H1 (cell line): ENCODE measurements at regions not wholly inside any gene's neighbourhood (a gene's known extent, or its start where the extent isn't known, plus 50 kb on each side); places are given as distances from the start of the nearest gene placed in this dataset.

Experiments used
- CTCF ChIA-PET: fragments of 300-600 bp; sonication (Branson Sonifier 250); formaldehyde crosslinking; loops from one replicate; lab custom pipeline; 2021; ENCODE audit not compliant: partially characterized antibody; lab: Charles Lee
- POLR2A ChIA-PET: fragments of 300-600 bp; sonication (Branson Sonifier 250); formaldehyde crosslinking; loops from one replicate; lab custom pipeline; 2021; ENCODE audit warnings: inconsistent platforms; ENCODE audit not compliant: partially characterized antibody; lab: Charles Lee
- DNase-seq, 2 experiments: peaks; one replicate each; pipeline versions ENCODE4 v3.0.0 to v3.0.0-alpha.2; 2010 to 2022; ENCODE audit warnings: low spot score in 2 of 2, low read depth in 1 of 2, mixed read lengths in 1 of 2
- FAIRE-seq: peaks from 2 replicates; lab custom pipeline; 2011; peaks lifted over from hg19 to GRCh38; lab: Jason Lieb, UNC
- H2AFZ ChIP-seq: 2 replicates; pipeline ENCODE4 v1.8.1; 2012; ENCODE audit warnings: low read length, inconsistent platforms
- H2AK5ac ChIP-seq: 2 replicates; pipeline ENCODE4 v1.6.1; 2013; ENCODE audit warnings: low read depth, low read length
- H2BK120ac ChIP-seq: replicated peaks from 2 replicates; pipeline ENCODE3; 2013; ENCODE audit warnings: low read depth, low read length, inconsistent platforms
- H2BK12ac ChIP-seq: 2 replicates; pipeline ENCODE4 v1.6.1; 2013; ENCODE audit warnings: low read depth, low read length
- H2BK15ac ChIP-seq: 2 replicates; pipeline ENCODE4 v1.6.1; 2013; ENCODE audit warnings: low read length
- H2BK20ac ChIP-seq: 2 replicates; pipeline ENCODE4 v1.6.1; 2013; ENCODE audit warnings: low read length
- H2BK5ac ChIP-seq: 2 replicates; pipeline ENCODE4 v1.6.1; 2013; ENCODE audit warnings: low read depth, low read length
- H3K14ac ChIP-seq: 2 replicates; pipeline ENCODE4 v1.6.1; 2013; ENCODE audit warnings: inconsistent platforms; ENCODE audit not compliant: insufficient read length
- H3K18ac ChIP-seq: 2 replicates; pipeline ENCODE4 v1.6.1; 2013; ENCODE audit warnings: low read length; ENCODE audit errors: extremely low read depth
- H3K23ac ChIP-seq: 2 replicates; pipeline ENCODE4 v1.6.1; 2013; ENCODE audit warnings: inconsistent platforms; ENCODE audit not compliant: insufficient read length
- H3K23me2 ChIP-seq: 2 replicates; pipeline ENCODE4 v1.6.1; 2013; ENCODE audit warnings: low read depth, low read length
- H3K27ac ChIP-seq: 2 replicates; pipeline ENCODE4 v1.6.1; 2011; ENCODE audit warnings: low read depth, low read length, inconsistent platforms
- H3K27me3 ChIP-seq, 4 experiments: replicated peaks in 1 of 4; 1 replicate in 1 of 4; 2 replicates in 3 of 4; pipeline versions ENCODE4 v1.6.1 to v1.8.1; 2011 to 2013; ENCODE audit warnings: low read length in 3 of 4, mild to moderate bottlenecking in 3 of 4, inconsistent platforms in 2 of 4, mixed read lengths in 2 of 4, moderate library complexity in 1 of 4; ENCODE audit not compliant: control insufficient read depth in 3 of 4, insufficient read depth in 3 of 4; ENCODE audit errors: extremely low read depth in 1 of 4
- H3K36me3 ChIP-seq, 4 experiments: 2 replicates each; pipeline versions ENCODE4 v1.6.1 to v1.8.1; 2011 to 2013; ENCODE audit warnings: mild to moderate bottlenecking in 4 of 4, low read length in 3 of 4, moderate library complexity in 2 of 4, control low read depth in 1 of 4, inconsistent platforms in 1 of 4; ENCODE audit not compliant: insufficient read depth in 4 of 4, control insufficient read depth in 2 of 4
- H3K4ac ChIP-seq: replicated peaks from 2 replicates; pipeline ENCODE3; 2013; ENCODE audit warnings: low read length, low read depth, mixed read lengths, inconsistent platforms; ENCODE audit not compliant: insufficient read length
- H3K4me1 ChIP-seq, 4 experiments: replicated peaks in 1 of 4; 1 replicate in 1 of 4; 2 replicates in 3 of 4; pipeline versions ENCODE4 v1.6.1 to v1.8.1; 2011 to 2013; ENCODE audit warnings: low read length in 3 of 4, inconsistent platforms in 2 of 4, mixed read lengths in 1 of 4; ENCODE audit not compliant: insufficient read depth in 4 of 4, control insufficient read depth in 3 of 4
- H3K4me2 ChIP-seq, 2 experiments: 2 replicates each; pipeline versions ENCODE4 v1.6.1 to v1.8.1; 2011 to 2013; ENCODE audit warnings: low read depth in 2 of 2, low read length in 2 of 2, control low read depth in 1 of 2, inconsistent platforms in 1 of 2, mild to moderate bottlenecking in 1 of 2; ENCODE audit not compliant: insufficient read depth in 1 of 2
- H3K4me3 ChIP-seq, 4 experiments: fragments of 200-600, 300-600 bp in 1 of 4; sonication (generic), shearing (Covaris generic), sonication (Bioruptor Twin) in 1 of 4; 2 replicates each; pipeline versions ENCODE4 v1.5.1 to v1.8.1; 2011 to 2016; ENCODE audit warnings: low read length in 4 of 4, low read depth in 3 of 4, control low read depth in 2 of 4, inconsistent platforms in 2 of 4, mild to moderate bottlenecking in 2 of 4, mixed read lengths in 1 of 4, moderate library complexity in 1 of 4; ENCODE audit not compliant: insufficient read depth in 2 of 4; ENCODE audit errors: extremely low read depth in 1 of 4
- H3K56ac ChIP-seq: replicated peaks from 2 replicates; pipeline ENCODE3; 2013; ENCODE audit warnings: low read depth, mild to moderate bottlenecking, mixed read lengths, low read length, inconsistent platforms; ENCODE audit not compliant: insufficient read length
- H3K79me1 ChIP-seq: 2 replicates; pipeline ENCODE4 v1.6.1; 2013; ENCODE audit warnings: low read depth, low read length, control low read depth
- H3K79me2 ChIP-seq, 2 experiments: 2 replicates each; pipeline versions ENCODE4 v1.6.1 to v1.8.1; 2012 to 2013; ENCODE audit warnings: low read length in 2 of 2, mild to moderate bottlenecking in 2 of 2, inconsistent platforms in 1 of 2; ENCODE audit not compliant: insufficient read depth in 2 of 2, control insufficient read depth in 1 of 2
- H3K9ac ChIP-seq, 4 experiments: replicated peaks in 1 of 4; 1 replicate in 1 of 4; 2 replicates in 3 of 4; pipeline versions ENCODE4 v1.6.1 to v1.8.1; 2011 to 2013; ENCODE audit warnings: low read depth in 3 of 4, low read length in 3 of 4, control low read depth in 2 of 4, mild to moderate bottlenecking in 2 of 4, moderate library complexity in 2 of 4, inconsistent platforms in 1 of 4; ENCODE audit errors: extremely low read depth in 1 of 4
- H3K9me3 ChIP-seq, 2 experiments: 2 replicates each; pipeline versions ENCODE4 v1.6.1 to v1.8.1; 2012 to 2013; ENCODE audit warnings: mild to moderate bottlenecking in 2 of 2, moderate library complexity in 2 of 2, control low read depth in 1 of 2, inconsistent platforms in 1 of 2, low read depth in 1 of 2, low read length in 1 of 2, mixed read lengths in 1 of 2; ENCODE audit not compliant: insufficient read depth in 2 of 2
- H4K20me1 ChIP-seq, 2 experiments: replicated peaks in 1 of 2; 2 replicates each; pipeline versions ENCODE3 to v1.8.1; 2011 to 2013; ENCODE audit warnings: inconsistent platforms in 2 of 2, low read length in 2 of 2, mild to moderate bottlenecking in 1 of 2; ENCODE audit not compliant: insufficient read depth in 2 of 2, control insufficient read depth in 1 of 2
- H4K5ac ChIP-seq: 2 replicates; pipeline ENCODE4 v1.6.1; 2013; ENCODE audit warnings: low read length, low read depth, mixed read lengths, inconsistent platforms; ENCODE audit not compliant: insufficient read length
- H4K8ac ChIP-seq: 2 replicates; pipeline ENCODE4 v1.8.0; 2013; ENCODE audit warnings: mild to moderate bottlenecking, moderate library complexity, low read length, inconsistent platforms; ENCODE audit not compliant: insufficient read depth; ENCODE audit errors: extremely low read depth
- H4K91ac ChIP-seq: replicated peaks from 2 replicates; pipeline ENCODE3; 2013; ENCODE audit warnings: low read length, mixed read lengths, inconsistent platforms; ENCODE audit not compliant: insufficient read length
- ASH2L ChIP-seq: fragments of 200-600, 300-600 bp; sonication (generic); IDR thresholded peaks from one replicate; pipeline ENCODE4 v1.7.1; 2017; ENCODE audit warnings: low read length
- WGBS, 2 experiments: shearing (Covaris generic) in 1 of 2; methylation state at CpG; one replicate each; pipeline versions ENCODE4 v1.1.6 to v1.1.7; 2013 to 2015; ENCODE audit warnings: low lambda C conversion rate in 2 of 2, mixed read lengths in 2 of 2, inconsistent platforms in 1 of 2, low coverage in 1 of 2, missing lambda C conversion rate in 1 of 2; ENCODE audit not compliant: insufficient replicate concordance in 2 of 2, insufficient coverage in 1 of 2, insufficient read length in 1 of 2; ENCODE audit errors: extremely low coverage in 1 of 2, missing lambda C conversion rate in 1 of 2; 5-methylcytosine and 5-hydroxymethylcytosine counted together

DNA sequence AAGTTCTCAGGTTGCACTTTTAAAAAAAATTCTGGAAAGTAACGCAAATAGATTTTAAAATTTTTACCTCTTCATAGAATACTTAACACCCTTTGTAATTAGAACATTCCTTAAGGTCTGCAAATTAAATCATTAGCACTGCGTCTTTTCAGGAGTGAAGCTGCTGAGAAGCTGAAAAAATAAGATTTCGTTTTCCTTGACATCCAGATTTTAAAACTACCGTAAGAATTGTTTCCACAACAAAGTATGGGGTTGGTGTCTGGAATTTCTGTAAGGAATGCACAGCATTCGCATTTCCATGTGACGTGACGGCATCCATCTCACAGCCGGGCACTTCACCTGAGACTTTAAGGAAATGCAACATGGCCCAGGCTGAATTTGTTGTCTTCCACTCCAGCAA, 76.3 kb upstream of the COX20 start:
- H2AFZ ChIP-seq, result no peak overlapping the region
- H3K9me3 ChIP-seq, result peaks cover 0 to 4% of the 10 kb centered on the region in 2 experiments; a peak in 1 of 4 replicates
- no peak overlapping the region for H3K18ac ChIP-seq
- ChIA-PET POLR2A (no interaction called here), CTCF (interaction anchor here (0.5 to 2.8 kb wide), 3 partner anchors 14 to 155 kb away, joined by 3 to 13 read pairs (median 4); no protein-coding TSS in a partner anchor)
- no peaks in the 10 kb centered on the region for H3K27me3 ChIP-seq
- H2BK20ac ChIP-seq, result peak overlapping the region; percentile 82; the same call in 1 of the 2 replicates
- no peaks in the 10 kb centered on the region for H4K20me1 ChIP-seq
- H3K4me3 ChIP-seq, result no peak overlapping the region
- H2AK5ac ChIP-seq, result no peak overlapping the region
- FAIRE-seq (no peak), DNase-seq (no peak)
- no peak overlapping the region for H2BK12ac ChIP-seq
- H4K8ac ChIP-seq, result no peak overlapping the region
- H3K79me1 ChIP-seq, result no peaks in the 10 kb centered on the region
- no peak overlapping the region for H2BK120ac ChIP-seq
- no peak overlapping the region for H3K4me2 ChIP-seq
- H3K27ac ChIP-seq, result no peak overlapping the region
- H2BK5ac ChIP-seq, result no peak overlapping the region
- H3K9ac ChIP-seq, result no peak overlapping the region
- H3K4me1 ChIP-seq, result peaks cover 4 to 10% (median 6%) of the 10 kb centered on the region in 4 experiments; a peak in 6 of 7 replicates
- no peaks in the 10 kb centered on the region for H3K36me3 ChIP-seq
- H4K91ac ChIP-seq, result no peak overlapping the region
- H3K23ac ChIP-seq, result no peak overlapping the region
- no peak overlapping the region for H3K4ac ChIP-seq
- no peak overlapping the region for H3K56ac ChIP-seq
- no peaks in the 10 kb centered on the region for H3K23me2 ChIP-seq
- no peaks in the 10 kb centered on the region for H3K79me2 ChIP-seq
- no peak overlapping the region for H2BK15ac ChIP-seq
- H3K14ac ChIP-seq, result no peak overlapping the region
- 87% methylated on average over 8 of the region's 8 CpGs; no CpG with 5 or more reads in 1 of the 2 experiments for WGBS, 2 experiments
- no peak overlapping the region for H4K5ac ChIP-seq
- no peak for TF ChIP-seq ASH2L
